ENCODE measurements at regions not wholly inside any gene's neighbourhood (a gene's known extent, or its start where the extent isn't known, plus 50 kb on each side); places are given as distances from the start of the nearest gene placed in this dataset.
A peak's percentile ranks its signal among the peaks of the same experiment; 100 is the strongest.

GRCh38 chr2:150145299-150145692, 342.2 kb downstream of the RND3 start:
- H3K36me3 ChIP-seq = peaks cover 0 to 8% (median 0%) of the 10 kb centered on the region in 11 experiments; a peak in 3 of 22 replicates
- H3K27ac ChIP-seq = peak overlapping the region in 1 of 11 experiments; percentile 91; a peak in 1 of 22 replicates
- TF ChIP-seq Cebpa-rat (IDR thresholded peaks at IDR 0.05) = no peak
- no peak overlapping the region for H3K4me3 ChIP-seq
- H3K27me3 ChIP-seq = peaks cover 0 to 37% (median 0%) of the 10 kb centered on the region in 11 experiments; a peak in 6 of 22 replicates
- H3K9ac ChIP-seq = no peak overlapping the region
- H3K4me1 ChIP-seq = peaks cover 12 to 54% (median 37%) of the 10 kb centered on the region in 10 experiments
- peaks cover 30 to 56% (median 44%) of the 10 kb centered on the region in 11 experiments for H3K9me3 ChIP-seq (replicated peaks in 1 of 11)
- H4K20me1 ChIP-seq = no peaks in the 10 kb centered on the region
- peak overlapping the region in 6 of 11 experiments; percentile 1 to 29 (median 18); a peak in 6 of 22 replicates for H3K4me2 ChIP-seq

GRCh38 chr2:150144546-150145298, 342.7 kb downstream of the RND3 start:
- peaks cover 30 to 56% (median 44%) of the 10 kb centered on the region in 11 experiments for H3K9me3 ChIP-seq (replicated peaks in 1 of 11)
- H3K4me2 ChIP-seq = peak overlapping the region in 7 of 11 experiments; percentile 1 to 83 (median 16); a peak in 6 of 22 replicates
- peaks cover 12 to 60% (median 41%) of the 10 kb centered on the region in 10 experiments for H3K4me1 ChIP-seq
- H3K4me3 ChIP-seq = no peak overlapping the region
- H3K36me3 ChIP-seq = peaks cover 0 to 8% (median 0%) of the 10 kb centered on the region in 11 experiments; a peak in 3 of 22 replicates
- H3K27me3 ChIP-seq = peaks cover 0 to 43% (median 0%) of the 10 kb centered on the region in 11 experiments; a peak in 6 of 22 replicates
- no peak overlapping the region for H3K9ac ChIP-seq
- no peak for TF ChIP-seq Cebpa-rat (IDR thresholded peaks at IDR 0.05)
- peak overlapping the region in 1 of 11 experiments; percentile 91; a peak in 2 of 22 replicates for H3K27ac ChIP-seq
- no peaks in the 10 kb centered on the region for H4K20me1 ChIP-seq

GRCh38 chr2:150143087-150143536, 344.4 kb downstream of the RND3 start:
- TF ChIP-seq Cebpa-rat (IDR thresholded peaks at IDR 0.05) = no peak
- Histone ChIP-seq H3K27ac (peak overlapping the region in 2 of 11 experiments; percentile 60 to 91; a peak in 3 of 22 replicates), H3K4me2 (peak overlapping the region in 7 of 11 experiments; percentile 28 to 83 (median 61); a peak in 13 of 22 replicates), H3K36me3 (peaks cover 0 to 8% (median 0%) of the 10 kb centered on the region in 11 experiments; a peak in 3 of 22 replicates), H3K4me1 (peaks cover 12 to 76% (median 53%) of the 10 kb centered on the region in 10 experiments), H3K9ac (no peak overlapping the region), H4K20me1 (no peaks in the 10 kb centered on the region), H3K9me3 (replicated peaks in 1 of 11) (peaks cover 30 to 51% (median 43%) of the 10 kb centered on the region in 11 experiments), H3K4me3 (no peak overlapping the region), H3K27me3 (peaks cover 0 to 59% (median 0%) of the 10 kb centered on the region in 11 experiments; a peak in 6 of 22 replicates)

- H3K9me3 ChIP-seq (replicated peaks in 1 of 11) = peaks cover 25 to 45% (median 38%) of the 10 kb centered on the region in 11 experiments
- H3K4me2 ChIP-seq = peak overlapping the region in 8 of 11 experiments; percentile 28 to 83 (median 58); a peak in 12 of 22 replicates
- H3K9ac ChIP-seq = peak overlapping the region in 1 of 11 experiments; percentile 66; a peak in 2 of 22 replicates
- H3K36me3 ChIP-seq = peaks cover 0 to 8% (median 0%) of the 10 kb centered on the region in 11 experiments; a peak in 3 of 22 replicates
- no peak overlapping the region for H3K4me3 ChIP-seq
- H3K4me1 ChIP-seq = peaks cover 12 to 81% (median 58%) of the 10 kb centered on the region in 10 experiments
- TF ChIP-seq Cebpa-rat (IDR thresholded peaks at IDR 0.05) = no peak
- H3K27me3 ChIP-seq = peaks cover 0 to 65% (median 0%) of the 10 kb centered on the region in 11 experiments; a peak in 6 of 22 replicates
- peak overlapping the region in 3 of 11 experiments; percentile 59 to 91 (median 60); a peak in 5 of 22 replicates for H3K27ac ChIP-seq
- H4K20me1 ChIP-seq = no peaks in the 10 kb centered on the region
Measured at GRCh38 chr2:150142561-150142960, 344.9 kb downstream of the RND3 start.

- Histone ChIP-seq H3K27ac (peak overlapping the region in 4 of 11 experiments; percentile 58 to 91 (median 66); a peak in 9 of 22 replicates), H4K20me1 (no peaks in the 10 kb centered on the region), H3K36me3 (peaks cover 0 to 6% (median 0%) of the 10 kb centered on the region in 11 experiments; a peak in 2 of 22 replicates), H3K9me3 (replicated peaks in 1 of 11) (peaks cover 14 to 39% (median 30%) of the 10 kb centered on the region in 11 experiments), H3K4me1 (peaks cover 12 to 86% (median 59%) of the 10 kb centered on the region in 10 experiments), H3K9ac (peak overlapping the region in 3 of 11 experiments; percentile 1 to 77 (median 42); a peak in 4 of 22 replicates), H3K4me2 (peak overlapping the region; percentile 31 to 83 (median 61); a peak in 21 of 22 replicates), H3K4me3 (peak overlapping the region in 2 of 10 experiments; percentile 19 to 32; a peak in 2 of 20 replicates), H3K27me3 (peaks cover 0 to 73% (median 0%) of the 10 kb centered on the region in 11 experiments; a peak in 6 of 22 replicates)
- no peak for TF ChIP-seq Cebpa-rat (IDR thresholded peaks at IDR 0.05)
Measured at GRCh38 chr2:150141226-150142001, 346.1 kb downstream of the RND3 start.

GRCh38 chr2:150140777-150141176, 346.7 kb downstream of the RND3 start:
- Histone ChIP-seq H3K4me1 (peaks cover 12 to 91% (median 59%) of the 10 kb centered on the region in 10 experiments), H3K9ac (peak overlapping the region in 3 of 11 experiments; percentile 1 to 77 (median 42); a peak in 4 of 22 replicates), H3K27me3 (peaks cover 0 to 73% (median 0%) of the 10 kb centered on the region in 11 experiments; a peak in 6 of 22 replicates), H3K9me3 (replicated peaks in 1 of 11) (peaks cover 8 to 39% (median 24%) of the 10 kb centered on the region in 11 experiments), H3K4me3 (peak overlapping the region in 2 of 10 experiments; percentile 19 to 32; a peak in 2 of 20 replicates), H3K36me3 (0 out of 22 replicates have a peak, but pooled peaks cover 0 to under 1% (median 0%) of the 10 kb centered on the region in 11 experiments), H4K20me1 (no peaks in the 10 kb centered on the region), H3K27ac (peak overlapping the region in 4 of 11 experiments; percentile 58 to 91 (median 66); a peak in 8 of 22 replicates), H3K4me2 (peak overlapping the region in 10 of 11 experiments; percentile 31 to 83 (median 66); a peak in 19 of 22 replicates)
- no peak for TF ChIP-seq Cebpa-rat (IDR thresholded peaks at IDR 0.05)

- H4K20me1 ChIP-seq = no peaks in the 10 kb centered on the region
- peaks cover 12 to 71% (median 51%) of the 10 kb centered on the region in 10 experiments for H3K4me1 ChIP-seq
- H3K4me2 ChIP-seq = peak overlapping the region in 7 of 11 experiments; percentile 39 to 83 (median 55); a peak in 13 of 22 replicates
- H3K36me3 ChIP-seq = no peaks in the 10 kb centered on the region
- H3K27ac ChIP-seq = peak overlapping the region in 1 of 11 experiments; percentile 91; a peak in 2 of 22 replicates
- no peak overlapping the region for H3K9ac ChIP-seq
- H3K27me3 ChIP-seq = peaks cover 0 to 57% (median 0%) of the 10 kb centered on the region in 11 experiments; a peak in 6 of 22 replicates
- no peak overlapping the region for H3K4me3 ChIP-seq
- peaks cover 0 to 30% (median 8%) of the 10 kb centered on the region in 11 experiments; a peak in 7 of 22 replicates for H3K9me3 ChIP-seq (replicated peaks in 1 of 11)
- TF ChIP-seq Cebpa-rat (IDR thresholded peaks at IDR 0.05) = no peak
Measured at GRCh38 chr2:150138587-150138986, 348.9 kb downstream of the RND3 start.
